GM23338 (cell line): ENCODE measurements at regions not wholly inside any gene's neighbourhood (a gene's known extent, or its start where the extent isn't known, plus 50 kb on each side); places are given as distances from the start of the nearest gene placed in this dataset.

ENCODE experiments used
- ATAC-seq: fragments of 200-7000 bp; cut with Tn5 transposase; 3 replicates; pipeline ENCODE4 v1.9.1; 2020
- DNase-seq: peaks from one replicate; pipeline ENCODE4 v3.0.0-alpha.2; 2015; ENCODE audit warnings: low spot score
- H2AFZ ChIP-seq: fragments of 200-600 bp; sonication (generic); 2 replicates; pipeline ENCODE4 v1.8.0; 2016; ENCODE audit warnings: antibody characterized with exemption, mild to moderate bottlenecking, moderate library complexity
- H3F3A ChIP-seq: fragments of 200-600 bp; sonication (generic); replicated peaks from 2 replicates; pipeline ENCODE4 v1.8.0; 2017; ENCODE audit warnings: antibody characterized with exemption, mixed run types, low read depth
- H3K27ac ChIP-seq: fragments of 200-600 bp; sonication (generic); 2 replicates; pipeline ENCODE4 v1.6.1; 2016; ENCODE audit warnings: low read depth
- H3K27me3 ChIP-seq: fragments of 200-600 bp; sonication (generic); 2 replicates; pipeline ENCODE4 v1.8.0; 2016; ENCODE audit warnings: mild to moderate bottlenecking, mixed run types, moderate library complexity; ENCODE audit not compliant: insufficient read depth
- H3K36me3 ChIP-seq: fragments of 200-600 bp; sonication (generic); 2 replicates; pipeline ENCODE4 v1.8.0; 2016; ENCODE audit warnings: mild to moderate bottlenecking; ENCODE audit not compliant: insufficient read depth
- H3K4me1 ChIP-seq: fragments of 200-600 bp; sonication (generic); 2 replicates; pipeline ENCODE4 v1.8.0; 2016; ENCODE audit warnings: mild to moderate bottlenecking, moderate library complexity; ENCODE audit not compliant: insufficient read depth
- H3K4me2 ChIP-seq: fragments of 200-600 bp; sonication (generic); 2 replicates; pipeline ENCODE4 v1.7.1; 2017; ENCODE audit warnings: mixed run types
- H3K4me3 ChIP-seq: fragments of 200-600 bp; sonication (generic); 2 replicates; pipeline ENCODE4 v1.6.1; 2016; ENCODE audit warnings: mixed run types
- H3K79me2 ChIP-seq: fragments of 200-600 bp; sonication (generic); replicated peaks from 2 replicates; pipeline ENCODE4 v1.8.0; 2017; ENCODE audit warnings: mild to moderate bottlenecking; ENCODE audit not compliant: insufficient read depth
- H3K9me2 ChIP-seq: fragments of 200-600 bp; sonication (generic); 2 replicates; pipeline ENCODE4 v1.8.0; 2017; ENCODE audit not compliant: insufficient read depth
- H4K20me1 ChIP-seq: fragments of 200-600 bp; sonication (generic); replicated peaks from 2 replicates; pipeline ENCODE4 v1.8.0; 2017; ENCODE audit warnings: mild to moderate bottlenecking; ENCODE audit not compliant: insufficient read depth
- H3K27ac Mint-ChIP-seq: 2 replicates; pipeline ENCODE4 v1.8.0; 2020; ENCODE audit warnings: inconsistent platforms, mild to moderate bottlenecking, moderate library complexity, mixed read lengths
- H3K27me3 Mint-ChIP-seq: 3 replicates; pipeline ENCODE4 v1.8.0; 2022; ENCODE audit warnings: low read depth, mild to moderate bottlenecking, moderate library complexity, mixed read lengths, inconsistent platforms; ENCODE audit not compliant: insufficient read depth, poor library complexity
- H3K36me3 Mint-ChIP-seq: 3 replicates; pipeline ENCODE4 v1.8.0; 2021; ENCODE audit warnings: low read depth, mild to moderate bottlenecking, inconsistent platforms, moderate library complexity, mixed read lengths
- H3K4me1 Mint-ChIP-seq: 3 replicates; pipeline ENCODE4 v1.8.0; 2020; ENCODE audit warnings: mild to moderate bottlenecking, inconsistent platforms, mixed read lengths
- H3K4me3 Mint-ChIP-seq: 3 replicates; pipeline ENCODE4 v1.8.0; 2021; ENCODE audit warnings: moderate library complexity, mild to moderate bottlenecking, inconsistent platforms, mixed read lengths
- H3K9me3 Mint-ChIP-seq: 3 replicates; pipeline ENCODE4 v1.8.0; 2020; ENCODE audit warnings: moderate library complexity, mild to moderate bottlenecking, inconsistent platforms, mixed read lengths
- CREB1 ChIP-seq: fragments of 250-450 bp; sonication (Bioruptor Pico); IDR thresholded peaks from 2 replicates; pipeline ENCODE4 v1.5.0; 2020; ENCODE audit warnings: low read depth, mild to moderate bottlenecking, moderate library complexity
- CTCF ChIP-seq, 2 experiments: fragments of 200-600 bp in 1 of 2; sonication (generic) in 1 of 2; conservative IDR thresholded peaks; 2 replicates each; pipeline versions ENCODE4 v1.5.1 to v1.6.1; 2016 to 2017; ENCODE audit warnings: antibody characterized with exemption in 2 of 2, low read depth in 2 of 2, mild to moderate bottlenecking in 2 of 2, moderate library complexity in 1 of 2
- ETS1 ChIP-seq: IDR thresholded peaks from 2 replicates; pipeline ENCODE4 v1.6.1; 2016; ENCODE audit warnings: antibody characterized with exemption
- EZH2 ChIP-seq: fragments of 200-600 bp; sonication (generic); IDR thresholded peaks from one replicate; pipeline ENCODE4 v1.8.0; 2017; ENCODE audit warnings: antibody characterized with exemption, mild to moderate bottlenecking, low read depth; ENCODE audit not compliant: unreplicated experiment
- EZH2phosphoT487 ChIP-seq: fragments of 200-600 bp; sonication (generic); IDR thresholded peaks from one replicate; pipeline ENCODE4 v1.8.1; 2018; ENCODE audit warnings: antibody characterized with exemption; ENCODE audit not compliant: unreplicated experiment
- JUNB ChIP-seq: IDR thresholded peaks from one replicate; pipeline ENCODE4 v1.6.1; 2016; ENCODE audit warnings: antibody characterized with exemption; ENCODE audit not compliant: unreplicated experiment
- NANOG ChIP-seq: IDR thresholded peaks from 2 replicates; pipeline ENCODE4 v1.6.1; 2016; ENCODE audit warnings: antibody characterized with exemption, borderline replicate concordance
- POLR2AphosphoS5 ChIP-seq: IDR thresholded peaks from 2 replicates; pipeline ENCODE4 v1.6.1; 2016; ENCODE audit warnings: antibody characterized with exemption, low read depth
- REST ChIP-seq: IDR thresholded peaks from one replicate; pipeline ENCODE4 v1.6.1; 2018; ENCODE audit warnings: antibody characterized with exemption; ENCODE audit not compliant: unreplicated experiment
- STAT1 ChIP-seq: IDR thresholded peaks from one replicate; pipeline ENCODE4 v1.6.1; 2016; ENCODE audit warnings: antibody characterized with exemption; ENCODE audit not compliant: unreplicated experiment
- ZNF114 ChIP-seq: fragments of 250-450 bp; sonication (Bioruptor Pico); IDR thresholded peaks from 2 replicates; pipeline ENCODE4 v1.5.0; 2020; ENCODE audit warnings: mild to moderate bottlenecking, moderate library complexity
- ZNF331 ChIP-seq: fragments of 250-450 bp; sonication (Bioruptor Pico); IDR thresholded peaks from 2 replicates; pipeline ENCODE4 v1.5.0; 2020; ENCODE audit warnings: low read depth, mild to moderate bottlenecking, moderate library complexity
- ZNF462 ChIP-seq: fragments of 250-450 bp; sonication (Bioruptor Pico); IDR thresholded peaks from 2 replicates; pipeline ENCODE4 v1.5.0; 2020; ENCODE audit warnings: mild to moderate bottlenecking, moderate library complexity

- no peaks in the 10 kb centered on the region for H3K4me1 ChIP-seq
- H3K27ac ChIP-seq, result no peak overlapping the region
- H3K27ac Mint-ChIP-seq, result no peak overlapping the region
- H2AFZ ChIP-seq, result no peak overlapping the region
- no peaks in the 10 kb centered on the region for H3K36me3 ChIP-seq
- no peaks in the 10 kb centered on the region for H4K20me1 ChIP-seq
- no peak overlapping the region for H3K4me3 ChIP-seq
- no peaks in the 10 kb centered on the region for H3F3A ChIP-seq
- H3K4me2 ChIP-seq, result no peak overlapping the region
- no peaks in the 10 kb centered on the region for H3K27me3 Mint-ChIP-seq
- no peak for TF ChIP-seq CTCF (conservative IDR thresholded peaks at IDR 0.05; ENCODE audit: low read depth in 2 of 2)
- no peak for TF ChIP-seq ETS1
- no peak for TF ChIP-seq STAT1
- no peak for TF ChIP-seq REST
- no peak for TF ChIP-seq POLR2AphosphoS5
- no peak for TF ChIP-seq CREB1
- TF ChIP-seq NANOG, result no peak
- TF ChIP-seq EZH2, result no peak
- no peak for TF ChIP-seq EZH2phosphoT487
- TF ChIP-seq ZNF331 (CRISPR knock-in tag), result no peak
- TF ChIP-seq JUNB, result no peak
- TF ChIP-seq ZNF114 (CRISPR knock-in tag), result no peak
- TF ChIP-seq ZNF462, result no peak
- H3K9me3 Mint-ChIP-seq, result peaks cover 4% of the 10 kb centered on the region; the same call in 1 of the 3 replicates
- H3K4me1 Mint-ChIP-seq, result peaks cover 3% of the 10 kb centered on the region; the same call in 2 of the 3 replicates
- DNase-seq, result no peak
- no peaks in the 10 kb centered on the region for H3K9me2 ChIP-seq
- H3K4me3 Mint-ChIP-seq, result no peak overlapping the region
- H3K36me3 Mint-ChIP-seq, result 0 out of 3 replicates have a peak, but pooled peaks cover 3% of the 10 kb centered on the region
- H3K27me3 ChIP-seq, result no peaks in the 10 kb centered on the region
- ATAC-seq, result no peak
- no peaks in the 10 kb centered on the region for H3K79me2 ChIP-seq
Measured at GRCh38 chr5:119785057-119785456, 155.7 kb downstream of the FAM170A start.
